NCI-H1417 treated with DMSO at 0.1 percent for 48 hours (cell line): ENCODE measurements at regions not wholly inside any gene's neighbourhood (a gene's known extent, or its start where the extent isn't known, plus 50 kb on each side); places are given as distances from the start of the nearest gene placed in this dataset.
A peak's percentile ranks its signal among the peaks of the same experiment; 100 is the strongest.
"Not testable (repeated sequence)": the region's sequence is repeated elsewhere in the genome, so short reads cannot be mapped to it uniquely, and the experiment has no call there.

Source experiments
- DNase-seq: peaks from one replicate; lab custom pipeline; 2025; lab: John Stamatoyannopoulos, UW

DNA sequence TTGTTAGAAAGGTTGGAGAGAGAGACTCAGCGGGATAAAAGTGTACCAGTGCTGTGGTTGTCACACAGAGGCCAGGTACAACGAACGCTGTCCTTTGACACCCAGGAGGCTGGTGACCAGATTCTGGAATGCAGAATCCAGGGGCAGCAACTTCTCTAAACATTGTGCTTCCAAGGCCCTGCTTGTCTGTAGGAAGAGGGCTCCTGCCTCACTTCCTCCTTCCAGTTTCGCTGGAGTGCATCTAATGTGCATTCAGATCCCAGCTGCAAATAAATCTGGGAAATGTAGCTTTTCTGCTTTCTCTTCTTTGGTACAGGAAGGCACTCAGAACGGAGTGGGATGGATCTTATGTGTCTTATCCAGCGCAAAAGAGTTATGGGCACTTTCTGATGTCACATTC is 171.8 kb upstream of the ATP5MC3 start:
- DNase-seq = no peak

DNA sequence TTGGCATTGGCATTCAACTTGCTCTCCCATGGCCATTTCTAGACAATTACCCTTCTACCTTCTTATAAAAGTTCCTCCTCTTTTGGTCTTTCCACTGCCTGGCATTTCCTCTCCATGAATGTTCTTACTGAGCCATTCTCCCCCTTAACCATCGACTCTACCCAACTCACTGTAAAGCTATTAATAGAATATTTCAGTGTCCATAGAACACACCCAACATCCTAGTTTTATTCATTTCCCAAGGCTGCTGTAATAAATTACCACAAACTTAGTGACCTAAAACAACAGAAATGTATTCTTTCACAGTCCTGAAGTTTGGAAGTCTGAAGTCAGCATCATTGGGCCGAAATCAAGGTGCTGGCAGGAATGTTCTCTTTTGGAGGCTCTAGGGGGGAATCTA is 170.0 kb upstream of the ATP5MC3 start:
- DNase-seq = no peak

DNA sequence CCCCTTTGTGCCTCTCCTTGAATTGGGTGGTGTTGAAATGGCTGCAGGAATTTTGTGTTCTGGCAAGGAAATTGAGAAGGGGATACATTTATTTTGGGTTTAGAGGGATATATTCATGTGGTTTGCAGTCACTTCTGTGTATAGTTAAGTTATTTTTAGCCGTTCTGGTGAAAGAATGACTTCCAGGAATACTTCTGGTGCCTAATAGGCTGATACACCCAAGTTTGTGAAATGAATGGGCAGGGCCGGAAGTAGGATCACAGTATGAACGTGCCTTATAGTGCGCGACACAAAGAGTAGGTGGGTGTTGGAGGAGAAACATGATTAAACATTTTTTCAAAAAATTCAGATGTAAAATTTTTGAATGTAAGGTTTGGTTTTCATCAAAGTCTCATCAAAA is 168.6 kb upstream of the ATP5MC3 start:
- DNase-seq = no peak

DNA sequence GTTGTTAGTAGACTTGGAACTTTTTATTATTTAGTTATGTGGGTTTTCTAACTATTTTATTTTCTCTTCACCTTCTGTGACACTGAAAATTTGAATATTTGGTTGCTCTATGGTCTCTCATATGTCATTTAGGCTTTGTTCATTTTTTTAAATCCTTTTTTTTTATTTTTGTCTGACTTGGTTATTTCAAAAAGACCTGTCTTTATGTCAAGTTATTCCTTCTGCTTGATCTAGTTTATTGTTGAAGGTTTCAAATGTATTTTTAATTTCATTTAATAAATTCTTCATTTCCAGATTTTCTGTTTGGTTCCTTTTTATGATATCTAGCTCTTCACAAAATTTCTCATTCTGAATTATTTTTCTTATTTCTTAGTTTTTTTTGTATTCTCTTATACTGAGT is 160.6 kb upstream of the ATP5MC3 start:
- no peak for DNase-seq

DNA sequence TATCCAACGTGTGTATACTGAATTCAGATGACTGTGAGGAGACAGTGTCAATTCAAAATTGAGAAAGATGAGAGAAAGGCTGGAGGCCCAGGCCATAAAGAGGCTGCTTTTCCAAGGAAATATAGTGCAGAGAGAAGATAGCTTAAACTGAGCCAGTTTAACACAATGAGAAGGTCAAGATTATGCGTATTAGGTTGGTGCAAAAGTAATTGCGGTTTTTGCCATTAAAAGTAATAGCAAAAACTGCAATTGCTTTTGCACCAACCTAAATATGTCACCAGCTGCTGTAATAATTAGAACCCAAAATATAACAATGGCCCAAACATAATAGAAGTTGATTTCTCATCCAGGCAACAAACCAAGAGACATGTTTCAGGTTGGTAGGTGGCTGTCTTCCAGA is 148.7 kb upstream of the ATP5MC3 start:
- no peak for DNase-seq

DNA sequence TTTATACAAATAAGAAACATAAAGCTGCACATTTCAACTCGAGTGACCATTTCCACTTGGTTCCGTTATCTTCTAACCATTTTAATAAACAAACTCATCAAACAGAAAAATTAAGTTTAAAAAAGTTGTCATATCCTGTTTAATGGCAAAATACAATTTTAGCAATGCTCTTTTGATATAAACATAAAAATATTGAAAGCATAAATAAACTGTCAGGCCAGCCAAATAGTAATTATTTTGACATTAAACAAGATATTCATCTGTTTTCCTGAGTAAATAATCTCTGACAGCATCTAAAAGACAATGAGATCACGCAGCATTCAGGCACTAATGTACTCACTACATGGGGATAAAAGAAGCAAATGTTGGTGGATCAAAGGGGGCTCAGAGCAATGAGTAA is 145.3 kb upstream of the ATP5MC3 start:
- DNase-seq = no peak

DNA sequence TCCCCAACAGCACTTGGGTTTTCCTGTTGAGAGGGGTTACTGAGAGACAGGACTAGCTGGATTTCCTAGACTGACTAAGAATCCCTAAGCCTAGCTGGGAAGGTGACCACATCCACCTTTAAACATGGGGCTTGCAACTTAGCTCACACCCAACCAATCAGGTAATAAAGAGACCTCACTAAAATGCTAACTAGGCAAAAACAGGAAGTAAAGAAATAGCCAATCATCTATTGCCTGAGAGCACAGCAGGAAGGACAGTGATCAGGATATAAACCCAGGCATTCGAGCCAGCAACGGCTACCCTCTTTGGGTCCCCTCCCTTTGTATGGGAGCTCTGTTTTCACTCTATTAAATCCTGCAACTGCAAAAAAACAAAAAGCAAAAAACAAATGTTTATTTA is 144.7 kb upstream of the ATP5MC3 start:
- DNase-seq = not testable (repeated sequence)

DNA sequence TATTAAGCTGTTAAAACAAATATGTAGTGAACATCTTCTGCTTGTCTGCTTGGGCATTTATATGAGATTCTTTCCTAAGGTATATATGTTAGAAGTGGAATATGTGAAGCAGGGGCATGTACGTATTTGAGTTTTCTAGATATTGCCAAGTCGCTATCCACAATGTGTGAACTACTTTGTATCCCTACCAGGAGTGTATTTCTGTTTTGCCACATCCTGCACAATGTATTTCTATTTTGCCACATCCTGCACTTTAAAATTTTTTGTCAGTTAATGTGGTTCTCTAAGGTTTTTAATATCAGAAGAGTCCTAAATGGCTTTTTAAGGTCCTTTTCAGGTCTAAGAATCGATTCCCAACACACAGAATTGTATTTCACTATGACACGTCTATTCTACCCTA is 141.7 kb upstream of the ATP5MC3 start:
- DNase-seq = no peak

DNA sequence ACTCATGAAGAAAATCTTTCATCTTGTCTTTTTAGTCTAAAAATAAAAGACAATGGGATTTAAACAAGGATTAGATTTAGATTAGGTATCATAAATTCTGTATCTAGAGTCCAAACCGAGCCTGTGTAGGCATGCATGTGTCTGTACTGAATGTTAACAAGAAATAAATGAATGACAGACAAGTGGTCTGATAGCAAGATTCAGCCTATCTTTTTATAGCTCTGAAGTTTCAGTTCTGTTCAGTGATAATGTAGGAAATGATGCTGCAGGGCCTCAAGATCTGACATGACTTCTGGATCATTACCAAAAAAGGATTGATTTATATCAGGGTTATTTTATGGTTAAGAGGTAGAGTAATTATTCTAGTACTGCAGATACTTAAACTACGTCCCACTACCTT is 137.0 kb upstream of the ATP5MC3 start:
- no peak for DNase-seq

DNA sequence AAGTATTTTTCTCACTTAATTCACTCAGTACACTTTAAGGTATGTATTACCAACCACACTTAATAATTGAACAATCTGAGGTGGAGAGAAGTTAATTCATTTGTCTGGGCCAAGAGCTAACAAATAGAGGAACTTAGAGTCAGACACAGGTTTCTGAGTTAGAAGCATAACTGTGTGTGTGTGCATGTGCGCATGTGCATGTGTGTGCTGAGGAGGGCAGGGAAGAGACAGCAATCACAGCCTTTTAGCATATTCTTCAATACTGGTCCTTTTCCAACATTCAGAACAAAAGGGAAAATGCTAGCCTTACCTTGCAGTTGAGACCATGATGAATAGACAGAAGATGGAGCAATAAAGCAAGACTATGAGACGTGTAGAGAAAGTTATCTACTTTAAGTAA is 136.2 kb upstream of the ATP5MC3 start:
- no peak for DNase-seq

DNA sequence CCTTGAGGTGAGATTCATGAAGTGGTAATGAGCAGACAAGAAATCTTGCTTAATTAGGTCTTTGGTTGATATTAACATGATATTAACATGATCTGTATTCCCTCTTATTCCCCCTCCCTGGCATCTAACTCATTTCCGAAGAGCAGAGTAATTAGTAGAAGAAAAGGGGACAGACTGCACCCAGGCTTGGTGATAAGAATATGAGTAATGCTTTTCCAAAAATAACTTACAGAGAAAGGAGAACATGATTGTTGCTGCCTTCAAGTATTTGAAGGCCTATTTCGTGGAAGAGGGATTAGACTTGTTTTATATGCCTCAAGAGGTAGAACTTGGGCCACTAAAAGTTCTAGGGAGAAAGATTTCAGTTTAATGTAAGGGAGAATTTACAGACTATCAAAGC is 130.6 kb upstream of the ATP5MC3 start:
- DNase-seq = no peak

DNA sequence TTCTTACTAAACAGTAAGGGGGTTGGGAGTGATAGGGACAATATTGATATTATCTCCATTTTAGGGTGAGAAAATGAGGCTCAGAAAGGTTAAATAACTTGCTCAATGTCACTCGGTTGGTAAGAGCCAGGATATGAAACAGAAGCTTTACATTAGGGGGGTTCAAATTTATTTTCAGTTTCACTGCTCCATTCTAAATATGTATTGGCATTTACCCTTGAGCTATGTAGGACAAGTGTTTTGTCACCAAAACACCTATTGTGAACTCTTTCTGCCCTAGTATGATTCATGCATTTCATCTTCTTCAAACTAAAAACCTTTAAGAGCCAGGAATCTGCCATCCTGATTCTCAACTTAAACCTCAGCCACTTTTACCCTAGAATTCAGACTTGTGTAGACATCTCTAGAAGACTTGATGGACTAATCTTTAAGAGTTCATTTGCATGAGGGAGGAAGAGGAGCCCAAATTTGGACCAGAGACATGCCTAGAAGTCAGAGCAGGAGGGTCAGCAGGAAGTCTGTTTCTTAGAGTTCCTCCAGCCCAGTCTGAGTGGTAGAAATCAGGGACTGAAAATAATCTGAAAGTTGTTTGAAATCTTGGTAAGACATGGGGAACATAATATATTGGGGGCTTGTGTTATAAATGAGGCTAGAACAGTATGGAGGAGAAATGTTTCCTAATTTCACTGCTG is 129.4 kb upstream of the ATP5MC3 start:
- DNase-seq = no peak

DNA sequence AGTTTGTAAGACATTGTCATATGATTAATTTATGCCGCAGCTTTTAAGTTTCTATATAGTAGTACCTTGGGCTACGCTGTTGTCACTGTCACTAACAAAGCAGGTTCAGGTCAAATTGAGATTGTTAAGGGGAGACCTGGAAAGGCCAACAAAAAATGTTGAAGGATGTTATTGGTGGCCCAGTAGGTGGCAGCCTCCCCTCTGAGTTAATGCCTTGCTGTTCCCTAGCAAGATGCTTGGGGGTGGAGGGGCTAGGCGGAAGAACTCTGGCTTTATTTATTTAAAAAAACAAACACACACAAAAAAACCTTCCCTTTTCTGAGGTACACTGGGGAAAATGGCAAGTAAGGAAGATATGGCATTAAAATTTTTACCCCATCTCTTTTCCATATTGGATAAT is 128.3 kb upstream of the ATP5MC3 start:
- peak; percentile 61 for DNase-seq

DNA sequence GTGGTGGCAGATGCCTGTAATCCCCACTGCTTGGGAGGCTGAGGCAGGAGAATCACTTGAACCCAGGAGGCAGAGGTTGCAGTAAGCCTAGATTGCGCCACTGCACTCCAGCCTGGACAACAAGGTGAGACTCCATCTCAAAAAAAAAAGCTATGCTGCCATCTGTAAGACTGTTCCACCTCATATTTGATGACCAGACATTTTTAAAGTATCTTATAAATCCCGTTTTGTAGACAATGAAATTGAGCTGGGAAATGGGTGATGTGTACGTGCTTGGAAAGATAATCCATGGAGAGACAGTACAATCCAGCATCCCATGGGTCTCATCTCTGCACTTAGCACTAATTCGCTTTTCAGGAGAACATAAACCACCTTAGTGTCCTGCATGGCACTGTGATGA is 126.5 kb upstream of the ATP5MC3 start:
- DNase-seq = no peak

DNA sequence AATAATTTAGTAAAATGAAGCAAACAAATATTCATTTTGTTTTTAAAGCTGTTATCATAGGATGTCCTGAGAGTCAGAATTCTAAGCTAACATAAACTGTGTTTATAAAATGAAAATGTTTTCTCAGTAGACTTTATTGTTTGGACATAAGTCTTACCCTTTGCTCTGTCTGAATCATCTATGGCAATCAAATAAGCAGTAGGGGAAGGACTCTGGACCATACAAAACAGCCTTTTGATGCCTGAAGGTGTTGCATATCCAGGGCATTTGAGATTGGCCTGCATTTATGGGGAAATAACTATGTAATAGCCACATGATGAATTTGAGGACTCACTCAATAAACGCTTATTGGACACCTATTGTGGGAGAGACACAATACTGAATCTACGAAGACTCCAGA is 123.0 kb upstream of the ATP5MC3 start:
- no peak for DNase-seq

DNA sequence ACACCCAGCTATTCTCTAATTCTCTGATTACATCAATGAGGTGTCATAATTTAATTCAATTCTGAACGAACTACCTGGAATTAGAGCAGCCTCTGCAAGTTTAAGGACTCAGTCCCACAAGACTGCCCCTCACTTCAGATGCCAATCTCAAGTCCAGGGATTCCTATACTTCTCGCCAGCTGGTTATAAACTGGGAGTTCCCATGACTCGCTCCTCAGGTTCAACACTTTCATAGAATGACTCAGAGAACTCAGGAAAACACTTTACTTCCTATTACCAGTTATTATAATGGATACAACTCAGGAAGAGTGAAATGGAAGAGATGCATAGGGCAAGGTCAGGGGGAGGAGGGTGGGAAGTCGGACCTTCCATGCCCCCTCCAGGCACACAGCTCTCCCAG is 112.3 kb upstream of the ATP5MC3 start:
- DNase-seq = no peak

DNA sequence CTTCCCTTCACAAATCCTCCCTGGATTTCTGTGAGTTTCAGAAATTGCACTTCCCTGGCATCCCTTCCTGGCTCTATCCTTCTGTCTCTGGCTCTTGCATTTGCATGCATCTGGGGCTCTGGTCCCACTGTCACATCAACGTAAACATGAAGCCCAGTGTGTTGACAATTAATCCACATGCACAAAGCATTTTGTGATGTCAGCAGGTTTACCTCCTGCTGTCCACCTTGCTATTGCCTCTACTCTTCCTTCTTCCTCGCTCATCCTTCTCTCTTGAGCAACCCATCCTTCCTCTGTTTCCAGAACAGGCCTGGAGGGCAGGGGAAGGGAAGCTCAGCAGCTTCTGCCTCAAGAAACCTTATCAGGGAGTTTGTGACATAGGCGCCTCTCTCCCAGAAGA is 111.7 kb upstream of the ATP5MC3 start:
- no peak for DNase-seq

DNA sequence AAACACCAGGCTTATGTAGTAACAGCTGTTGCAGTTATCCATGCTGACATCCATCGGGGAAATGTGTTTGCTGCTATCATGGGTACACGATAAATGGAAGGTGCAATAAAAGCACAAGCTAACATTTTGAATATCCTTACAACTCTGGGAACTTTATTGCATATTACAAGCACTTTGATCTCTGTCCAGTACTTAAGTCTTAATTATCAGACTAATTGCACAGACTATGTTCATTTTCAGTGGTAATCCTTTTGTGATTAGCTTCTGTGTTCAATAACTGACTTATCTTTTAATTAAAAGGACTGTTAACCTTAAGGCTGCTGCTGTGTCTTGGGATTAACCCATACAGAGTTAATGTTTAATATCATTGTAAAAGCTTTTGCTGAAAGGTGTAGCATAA is 101.4 kb upstream of the ATP5MC3 start:
- no peak for DNase-seq

DNA sequence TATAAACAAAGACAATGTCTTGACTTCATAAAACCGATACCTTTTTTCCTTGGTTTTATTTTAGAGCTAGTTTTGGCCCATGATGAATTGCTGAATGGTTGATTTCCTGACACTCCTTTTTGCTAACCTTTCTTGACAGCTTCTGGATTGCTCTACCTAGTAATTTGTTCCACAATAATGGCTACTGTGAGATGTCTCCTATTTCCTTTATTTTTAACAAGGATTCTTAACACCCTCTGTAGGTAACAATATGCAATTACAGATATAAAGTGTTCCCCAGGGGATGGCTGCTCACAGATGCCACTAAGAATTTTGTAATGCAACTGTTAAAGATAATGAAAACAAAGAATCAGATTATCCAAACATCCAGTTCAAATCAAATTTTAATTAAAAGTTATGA is 100.8 kb upstream of the ATP5MC3 start:
- DNase-seq = peak; percentile 10

DNA sequence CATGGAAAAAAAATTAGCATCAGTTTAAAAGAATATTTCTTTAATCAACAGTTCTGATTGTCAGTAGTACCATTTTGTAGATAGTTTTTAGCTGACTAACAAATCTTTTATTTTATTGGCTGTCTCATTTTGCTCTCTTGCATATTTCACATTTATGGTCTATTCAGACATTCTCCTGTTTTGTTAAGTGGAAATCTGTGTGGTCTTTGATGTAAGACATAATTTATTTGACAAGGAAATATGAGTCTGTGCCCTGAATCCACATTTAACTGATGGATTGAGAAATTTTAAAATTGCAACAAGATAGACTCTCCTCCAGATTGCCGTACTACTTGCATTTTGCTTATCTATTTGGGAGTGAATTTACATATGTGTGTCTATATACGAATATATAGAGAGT is 96.3 kb upstream of the ATP5MC3 start:
- DNase-seq = no peak

DNA sequence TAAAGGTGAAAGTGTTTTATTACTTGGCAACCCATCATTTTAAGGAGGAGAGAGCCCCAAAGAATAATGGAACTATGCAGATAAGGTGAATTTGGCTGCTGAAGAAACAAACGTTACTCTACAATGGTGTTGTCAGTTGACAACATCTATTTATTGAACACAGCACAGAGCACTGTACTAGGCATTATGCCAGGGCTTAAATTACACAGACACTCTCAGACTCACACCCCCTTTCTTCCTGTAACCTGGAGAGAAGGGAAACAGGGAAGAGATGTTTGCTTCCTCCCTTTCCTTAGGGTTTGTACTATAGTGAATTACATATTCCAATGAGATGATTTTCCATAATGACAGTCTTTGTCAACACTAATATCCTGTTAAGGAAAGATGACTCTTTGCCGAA is 94.0 kb upstream of the ATP5MC3 start:
- DNase-seq = no peak

DNA sequence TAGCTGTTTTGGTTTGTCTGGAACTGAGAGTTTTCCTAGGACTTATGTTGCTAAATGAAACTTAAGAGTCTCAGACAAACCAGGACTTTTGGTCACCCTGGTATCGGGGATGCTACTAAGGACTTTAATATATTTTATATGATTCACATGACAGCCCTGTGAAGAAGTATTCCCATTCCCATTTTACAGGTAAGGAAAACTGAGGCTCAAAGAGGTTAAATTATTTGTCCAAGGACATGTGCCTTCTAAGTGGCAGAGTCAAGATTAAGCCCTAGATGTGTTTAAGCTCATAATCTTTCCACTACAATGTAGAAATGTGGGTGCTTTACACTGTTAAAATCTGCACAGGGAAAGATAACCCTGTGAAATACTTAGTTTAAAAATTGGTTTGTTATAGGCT is 77.7 kb upstream of the ATP5MC3 start:
- DNase-seq = no peak

DNA sequence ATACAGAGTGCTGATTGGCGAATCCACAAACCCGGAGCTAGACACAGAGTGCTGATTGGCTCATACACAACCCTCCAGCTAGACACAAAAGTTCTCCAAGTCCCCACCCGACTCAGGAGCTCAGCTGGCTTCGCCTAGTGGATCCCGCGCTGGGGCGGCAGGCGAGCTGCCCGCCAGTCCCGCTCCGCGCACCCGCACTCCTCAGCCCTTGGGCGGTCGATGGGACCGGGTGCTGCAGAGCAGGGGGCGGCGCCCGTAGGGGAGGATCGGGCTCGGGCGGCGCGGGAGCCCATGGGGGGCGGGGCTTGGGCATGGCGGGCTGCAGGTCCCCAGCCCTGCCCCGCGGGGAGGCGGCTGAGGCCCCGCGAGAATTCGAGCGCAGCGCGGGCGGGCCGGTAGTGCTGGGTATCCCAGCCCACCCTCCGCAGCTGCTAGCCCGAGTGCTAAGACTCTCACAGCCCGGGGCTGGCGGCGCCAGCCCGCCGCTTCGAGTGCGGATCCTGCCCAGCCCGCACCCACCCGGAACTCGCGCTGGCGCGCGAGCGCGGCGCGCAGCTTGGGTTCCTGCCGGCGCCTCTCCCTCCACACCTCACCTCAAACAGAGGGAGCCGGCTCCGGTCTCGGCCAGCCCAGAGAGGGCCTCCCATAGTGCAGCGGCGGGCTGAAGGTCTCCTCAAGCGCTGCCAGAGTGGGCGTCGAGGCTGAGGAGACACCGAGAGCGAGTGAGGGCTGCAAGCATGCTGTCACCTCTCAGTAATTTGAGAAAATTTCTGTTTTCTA is 75.5 kb upstream of the ATP5MC3 start:
- no peak for DNase-seq

DNA sequence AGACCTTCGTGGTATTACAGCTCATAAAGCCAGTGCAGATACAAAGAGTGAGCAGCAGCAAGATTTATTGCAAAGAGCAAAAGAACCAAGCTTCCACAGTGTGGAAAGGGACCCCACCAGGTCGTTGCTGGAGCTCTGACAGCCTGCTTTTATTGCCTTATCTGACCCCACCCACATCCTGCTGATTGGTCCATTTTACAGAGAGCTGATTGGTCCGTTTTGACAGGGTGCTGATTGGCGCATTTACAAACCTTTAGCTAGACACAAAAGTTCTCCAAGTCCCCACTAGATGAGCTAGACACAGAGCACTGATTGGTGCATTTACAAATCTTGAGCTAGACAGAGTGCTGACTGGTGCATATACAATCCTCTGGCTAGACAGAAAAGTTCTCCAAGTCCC is 74.9 kb upstream of the ATP5MC3 start:
- not testable (repeated sequence) for DNase-seq
